Uterus (tissue), 2 donors: ENCODE measurements at regions not wholly inside any gene's neighbourhood (a gene's known extent, or its start where the extent isn't known, plus 50 kb on each side); places are given as distances from the start of the nearest gene placed in this dataset.

Source experiments
- CTCF ChIP-seq, 4 experiments: fragments of 200-600 bp in 2 of 4; fragments of 450-650 bp in 2 of 4; sonication (generic) in 2 of 4; IDR thresholded peaks; one replicate each; pipeline ENCODE4 v1.5.1; 2016 to 2019; ENCODE audit warnings: antibody characterized with exemption in 4 of 4, mild to moderate bottlenecking in 2 of 4, moderate library complexity in 1 of 4
- POLR2A ChIP-seq, 2 donors: fragments of 450-650 bp; IDR thresholded peaks; one replicate each; pipeline ENCODE4 v1.6.1; 2016; ENCODE audit warnings: antibody characterized with exemption in 2 of 2, mild to moderate bottlenecking in 1 of 2, moderate library complexity in 1 of 2

- TF ChIP-seq POLR2A (IDR thresholded peaks at IDR 0.05) (no peak), CTCF (IDR thresholded peaks at IDR 0.05) (no peak)
These were observed 805.3 kb upstream of the RAB6C start for GRCh38 chr2:129174143-129174542.
